Loucy (cell line): ENCODE measurements at regions not wholly inside any gene's neighbourhood (a gene's known extent, or its start where the extent isn't known, plus 50 kb on each side); places are given as distances from the start of the nearest gene placed in this dataset.

Experiments used
- CTCF ChIP-seq: fragments of 200-600 bp; sonication (generic); conservative IDR thresholded peaks from 2 replicates; pipeline ENCODE4 v1.5.1; 2014; ENCODE audit warnings: mild to moderate bottlenecking, antibody characterized with exemption, low read length
- EZH2phosphoT487 ChIP-seq: fragments of 200-600 bp; IDR thresholded peaks from 2 replicates; pipeline ENCODE4 v1.6.1; 2018; ENCODE audit warnings: antibody characterized with exemption, mild to moderate bottlenecking, moderate library complexity, borderline replicate concordance

- TF ChIP-seq EZH2phosphoT487 (no peak), CTCF (no peak)
Measured at GRCh38 chr7:35482231-35482630, 212.7 kb downstream of the HERPUD2 start.
